K562 (cell line): ENCODE measurements at regions not wholly inside any gene's neighbourhood (a gene's known extent, or its start where the extent isn't known, plus 50 kb on each side); places are given as distances from the start of the nearest gene placed in this dataset.

ENCODE experiments used
- ATAC-seq: fragments of 200-7000 bp; cut with Tn5 transposase; 3 replicates; pipeline ENCODE4 v1.9.1; 2020; ENCODE audit warnings: moderate library complexity
- BruUV-seq: library from RNA; stranded (reverse); fragments of 400-500 nt; replicated peaks from 2 replicates; lab custom pipeline; 2021; lab: Mats Ljungman, UMichigan
- CTCF ChIA-PET: fragments of 300-600 bp; formaldehyde crosslinking; extraction: SDS; loops from one replicate; lab custom pipeline; 2021; ENCODE audit warnings: low intra/inter-chr PET ratio; lab: Yijun Ruan, JAX
- POLR2A ChIA-PET: fragments of 300-600, 350-650 bp; sonication (Branson Sonifier 250); formaldehyde crosslinking; extraction: SDS; loops from one replicate; lab custom pipeline; 2021; ENCODE audit warnings: antibody characterized with exemption, inconsistent platforms; lab: Yijun Ruan, JAX
- DNase-seq, 4 experiments: peaks; one replicate each; pipeline versions ENCODE4 v3.0.0 to v3.0.0-alpha.2; 2011 to 2018; ENCODE audit warnings: low spot score in 3 of 4, mixed read lengths in 3 of 4; ENCODE audit errors: extremely low read depth in 1 of 4
- FAIRE-seq: peaks from 2 replicates; lab custom pipeline; 2011; peaks lifted over from hg19 to GRCh38; lab: Jason Lieb, UNC
- H2AFZ ChIP-seq: 2 replicates; pipeline ENCODE4 v1.6.0; 2011; ENCODE audit warnings: low read depth, low read length, control low read depth, inconsistent platforms
- H3K27ac ChIP-seq: fragments of 200-600 bp; 3 replicates; pipeline ENCODE4 v1.8.0; 2011; ENCODE audit warnings: low read depth, mild to moderate bottlenecking, control low read depth, inconsistent platforms, low read length, moderate library complexity, mixed read lengths; ENCODE audit errors: extremely low read depth
- H3K27me3 ChIP-seq, 2 experiments: fragments of 300-600 bp in 1 of 2; 2 replicates in 1 of 2; 3 replicates in 1 of 2; pipeline versions ENCODE4 v1.6.0 to v1.8.0; 2011; ENCODE audit warnings: inconsistent platforms in 2 of 2, low read length in 2 of 2, mild to moderate bottlenecking in 1 of 2, mixed read lengths in 1 of 2, moderate library complexity in 1 of 2; ENCODE audit not compliant: control insufficient read depth in 2 of 2, insufficient read depth in 2 of 2
- H3K36me3 ChIP-seq: fragments of 300-600 bp; 3 replicates; pipeline ENCODE4 v1.8.0; 2011; ENCODE audit warnings: mild to moderate bottlenecking, low read length, inconsistent platforms; ENCODE audit not compliant: control insufficient read depth, insufficient read depth
- H3K4me1 ChIP-seq, 2 experiments: fragments of 200-600 bp in 1 of 2; replicated peaks in 1 of 2; 2 replicates in 1 of 2; 3 replicates in 1 of 2; pipeline versions ENCODE4 v1.5.1 to v1.8.0; 2011; ENCODE audit warnings: inconsistent platforms in 2 of 2, low read length in 2 of 2, mild to moderate bottlenecking in 1 of 2, mixed read lengths in 1 of 2, moderate library complexity in 1 of 2; ENCODE audit not compliant: control insufficient read depth in 2 of 2, insufficient read depth in 2 of 2
- H3K4me2 ChIP-seq: 2 replicates; pipeline ENCODE4 v1.6.1; 2011; ENCODE audit warnings: low read length, control low read depth, inconsistent platforms, mixed read lengths; ENCODE audit not compliant: insufficient read depth
- H3K4me3 ChIP-seq: fragments of 200-600 bp; sonication (generic), shearing (Covaris generic); 2 replicates; pipeline ENCODE4 v1.5.1; 2016; ENCODE audit warnings: control low read depth, inconsistent platforms
- H3K79me2 ChIP-seq: fragments of 200-600 bp; 3 replicates; pipeline ENCODE4 v1.8.0; 2011; ENCODE audit warnings: low read length, inconsistent platforms; ENCODE audit not compliant: control insufficient read depth, insufficient read depth
- H3K9ac ChIP-seq, 2 experiments: 2 replicates each; pipeline versions ENCODE4 v1.6.0 to v1.6.1; 2011; ENCODE audit warnings: low read depth in 2 of 2, low read length in 2 of 2, control low read depth in 1 of 2, inconsistent platforms in 1 of 2, mild to moderate bottlenecking in 1 of 2, mixed read lengths in 1 of 2; ENCODE audit not compliant: insufficient read depth in 1 of 2
- H3K9me1 ChIP-seq: one replicate; pipeline ENCODE4 v1.6.0; 2011; ENCODE audit warnings: inconsistent platforms, mild to moderate bottlenecking, low read length, moderate library complexity; ENCODE audit not compliant: control insufficient read depth, insufficient read depth
- H3K9me3 ChIP-seq: replicated peaks from 2 replicates; pipeline ENCODE4 v1.5.1; 2011; ENCODE audit warnings: low read depth, low read length, inconsistent platforms; ENCODE audit not compliant: control insufficient read depth, insufficient read depth
- H4K20me1 ChIP-seq: replicated peaks from 2 replicates; pipeline ENCODE4 v1.6.1; 2011; ENCODE audit warnings: low read length, inconsistent platforms, mixed read lengths; ENCODE audit not compliant: control insufficient read depth, insufficient read depth
- CAMTA2 ChIP-seq: fragments of 250-450 bp; sonication (Bioruptor Pico); conservative IDR thresholded peaks from 2 replicates; pipeline ENCODE4 v1.5.1; 2022
- CBX1 ChIP-seq: sonication (generic); IDR thresholded peaks from 2 replicates; pipeline ENCODE4 v1.6.1; 2016; ENCODE audit warnings: antibody characterized with exemption, low read depth, mild to moderate bottlenecking
- CC2D1A ChIP-seq: fragments of 450-650 bp; IDR thresholded peaks from 2 replicates; pipeline ENCODE4 v1.6.1; 2017; ENCODE audit warnings: mild to moderate bottlenecking
- DACH1 ChIP-seq: fragments of 450-650 bp; IDR thresholded peaks from 2 replicates; pipeline ENCODE4 v1.6.1; 2018; ENCODE audit not compliant: partially characterized antibody
- ELF4 ChIP-seq: fragments of 450-650 bp; formaldehyde crosslinking; IDR thresholded peaks from 2 replicates; pipeline ENCODE4 v1.4.0; 2022; ENCODE audit warnings: missing genetic modification characterization
- ERF ChIP-seq: fragments of 450-650 bp; formaldehyde crosslinking; IDR thresholded peaks from 2 replicates; pipeline ENCODE4 v1.4.0; 2020; ENCODE audit warnings: mild to moderate bottlenecking, mixed read lengths
- FOXJ2 ChIP-seq: fragments of 200-800 bp; sonication (Bioruptor generic); IDR thresholded peaks from 2 replicates; pipeline ENCODE4 v1.6.1; 2016; ENCODE audit warnings: missing genetic modification characterization, missing compliant biosample characterization
- GATA2 ChIP-seq: sonication (generic); formaldehyde crosslinking; IDR thresholded peaks from 2 replicates; pipeline ENCODE4 v1.4.0; 2020; ENCODE audit warnings: mild to moderate bottlenecking, missing genetic modification reagents
- HMG20A ChIP-seq: fragments of 450-650 bp; formaldehyde crosslinking; conservative IDR thresholded peaks from 2 replicates; pipeline ENCODE4 v1.4.0; 2020; ENCODE audit warnings: mild to moderate bottlenecking, mixed read lengths
- MED1 ChIP-seq: sonication (generic); formaldehyde crosslinking; IDR thresholded peaks from 2 replicates; pipeline ENCODE4 v1.8.1; 2023; ENCODE audit warnings: missing genetic modification reagents, borderline replicate concordance
- MIER1 ChIP-seq: fragments of 450-650 bp; IDR thresholded peaks from 2 replicates; pipeline ENCODE4 v1.6.1; 2016; ENCODE audit warnings: antibody characterized with exemption, mild to moderate bottlenecking, low read depth
- RNF2 ChIP-seq: sonication (generic); IDR thresholded peaks from 2 replicates; pipeline ENCODE4 v1.6.1; 2016
- SMARCC2 ChIP-seq: fragments of 450-650 bp; IDR thresholded peaks from 2 replicates; pipeline ENCODE4 v1.6.1; 2017; ENCODE audit warnings: antibody characterized with exemption, moderate library complexity, mild to moderate bottlenecking, low read depth
- STAT5B ChIP-seq: fragments of 250-450 bp; sonication (Bioruptor Pico); IDR thresholded peaks from 2 replicates; pipeline ENCODE4 v1.8.0; 2021; ENCODE audit warnings: mild to moderate bottlenecking, inconsistent platforms
- ZBTB1 ChIP-seq: sonication (generic); formaldehyde crosslinking; IDR thresholded peaks from 2 replicates; pipeline ENCODE4 v1.8.1; 2023; ENCODE audit warnings: missing genetic modification reagents, low read depth, mild to moderate bottlenecking, borderline replicate concordance
- ZNF668 ChIP-seq: fragments of 250-450 bp; sonication (Bioruptor Pico); IDR thresholded peaks from 2 replicates; pipeline ENCODE4 v1.8.0; 2022; ENCODE audit warnings: mild to moderate bottlenecking, inconsistent platforms
- ZNF740 ChIP-seq, 3 experiments: fragments of 200-800 bp in 1 of 3; sonication (Bioruptor generic) in 1 of 3; sonication (generic) in 1 of 3; formaldehyde crosslinking in 1 of 3; IDR thresholded peaks; 2 replicates each; pipeline versions ENCODE4 v1.6.1 to v1.8.0; 2016 to 2022; ENCODE audit warnings: mild to moderate bottlenecking in 2 of 3, missing compliant biosample characterization in 2 of 3, missing genetic modification characterization in 2 of 3, missing genetic modification reagents in 1 of 3
- WGBS: fragments of 100-300 bp; shearing (Covaris generic); methylation state at CpG from one replicate; pipeline ENCODE4 v1.1.6; 2016; ENCODE audit warnings: low coverage, mixed read lengths; ENCODE audit not compliant: insufficient coverage; ENCODE audit errors: missing lambda C conversion rate; 5-methylcytosine and 5-hydroxymethylcytosine counted together
- in situ Hi-C: fragments of 300-500 bp; cut with MboI; formaldehyde crosslinking; loops from 4 replicates; pipeline ENCODE4 v1.15.0; 2018; ENCODE audit warnings: inconsistent platforms, mixed read lengths
- intact Hi-C: fragments of 100-400 bp; cut with micrococcal nuclease; formaldehyde crosslinking; loops from 2 replicates; pipeline ENCODE4 v1.14.2; 2022
- TF ChIP-seq, protein P1 (sequence below): sonication (generic); formaldehyde crosslinking; IDR thresholded peaks from 2 replicates; pipeline ENCODE4 v1.8.0; 2022; ENCODE audit warnings: missing genetic modification reagents, mild to moderate bottlenecking, moderate library complexity, borderline replicate concordance

DNA sequence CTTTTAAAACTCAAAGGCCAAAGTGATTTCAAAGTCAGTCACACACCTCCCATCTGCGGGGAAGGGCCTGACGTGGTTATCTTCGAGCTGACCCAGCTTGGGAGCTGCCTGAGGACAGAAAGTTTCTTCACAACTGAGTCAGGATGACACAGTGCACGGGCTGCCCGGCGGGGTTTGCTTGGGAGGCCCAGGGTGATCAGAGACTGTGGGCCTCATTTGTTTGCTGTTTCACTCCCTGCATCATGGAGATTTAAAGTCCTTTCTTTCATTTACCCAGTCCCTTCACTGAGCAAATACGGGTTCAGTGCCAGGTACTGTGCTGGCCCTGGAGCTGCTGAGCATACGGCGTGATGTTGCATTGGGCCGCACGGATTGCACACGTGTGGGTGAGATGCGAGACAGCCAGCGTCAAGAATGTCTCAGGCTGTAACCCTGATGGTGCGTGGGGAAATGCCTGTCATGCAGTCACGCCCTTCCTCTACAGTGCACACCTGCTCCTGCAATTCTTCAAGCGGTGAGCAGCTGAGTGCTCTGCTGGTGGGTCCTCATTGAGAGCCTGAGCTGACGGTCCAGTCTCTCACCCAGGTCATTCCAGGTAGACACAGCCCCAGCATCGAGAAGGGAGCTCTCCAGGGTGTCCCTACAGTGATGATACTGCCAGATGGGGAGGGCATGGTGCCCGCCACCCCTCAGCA lies 82.7 kb upstream of the PMEPA1 start (continued):
- no peak for TF ChIP-seq GATA2 (CRISPR knock-in tag)
- TF ChIP-seq CBX1, result no peak
- TF ChIP-seq, all 486 proteins: peak for 0

DNA sequence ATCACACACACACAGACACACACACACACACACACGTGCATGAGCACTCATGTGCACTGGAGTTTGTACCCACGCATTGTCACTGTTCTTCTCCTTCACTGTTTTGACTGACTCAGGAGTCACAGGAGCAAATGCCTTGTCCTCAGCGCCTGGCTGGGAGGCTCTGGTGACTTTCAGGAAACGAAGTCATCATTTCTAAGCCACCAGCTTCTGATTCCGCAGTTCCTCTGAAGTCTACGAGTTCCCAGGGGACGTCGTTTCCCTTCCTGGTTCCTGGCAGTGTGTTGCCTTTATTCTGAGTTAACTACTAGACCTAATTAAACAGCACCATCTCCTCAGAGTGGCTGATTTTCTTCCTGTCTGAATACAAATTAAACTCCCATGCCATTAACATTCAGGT lies 82.2 kb upstream of the PMEPA1 start:
- Histone ChIP-seq H3K9me1 (no peaks in the 10 kb centered on the region), H3K9ac (no peak overlapping the region), H2AFZ (no peak overlapping the region), H3K4me1 (no peaks in the 10 kb centered on the region), H3K4me3 (no peak overlapping the region), H3K9me3 (no peaks in the 10 kb centered on the region), H4K20me1 (no peaks in the 10 kb centered on the region; the same call in 1 of the 2 replicates), H3K4me2 (no peak overlapping the region), H3K79me2 (no peaks in the 10 kb centered on the region), H3K27ac (no peak overlapping the region)
- in situ Hi-C loops, result no loop called here
- DNase-seq (no peak), FAIRE-seq (no peak)
- CTCF ChIA-PET, result no interaction called here
- 1% methylated on average over 7 of the region's 8 CpGs for WGBS
- no TSS peak for BruUV-seq
- intact Hi-C loops, result no loop called here
- TF ChIP-seq FOXJ2 (no peak), MIER1 (no peak), CAMTA2 (CRISPR knock-in tag) (no peak), STAT5B (no peak), ERF (CRISPR knock-in tag) (no peak), CC2D1A (no peak), ZNF668 (CRISPR knock-in tag) (no peak), HMG20A (no peak), ELF4 (CRISPR knock-in tag) (no peak), MED1 (no peak), SMARCC2 (no peak), ZNF740 (CRISPR knock-in tag; IDR thresholded peaks at IDR 0.05) (no peak), ZNF740 (tag; IDR thresholded peaks at IDR 0.05) (no peak), RNF2 (no peak), DACH1 (no peak), ZBTB1 (CRISPR knock-in tag) (no peak)
- TF ChIP-seq, protein P1, sequence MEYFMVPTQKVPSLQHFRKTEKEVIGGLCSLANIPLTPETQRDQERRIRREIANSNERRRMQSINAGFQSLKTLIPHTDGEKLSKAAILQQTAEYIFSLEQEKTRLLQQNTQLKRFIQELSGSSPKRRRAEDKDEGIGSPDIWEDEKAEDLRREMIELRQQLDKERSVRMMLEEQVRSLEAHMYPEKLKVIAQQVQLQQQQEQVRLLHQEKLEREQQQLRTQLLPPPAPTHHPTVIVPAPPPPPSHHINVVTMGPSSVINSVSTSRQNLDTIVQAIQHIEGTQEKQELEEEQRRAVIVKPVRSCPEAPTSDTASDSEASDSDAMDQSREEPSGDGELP, result no peak
- TF ChIP-seq, all 486 proteins: peak for 0
- H3K36me3 ChIP-seq, result no peaks in the 10 kb centered on the region
- ATAC-seq, result no peak
- POLR2A ChIA-PET, result no interaction called here
- peaks cover 5 to 40% of the 10 kb centered on the region in 2 experiments; a peak in 3 of 5 replicates for H3K27me3 ChIP-seq
